A673 (cell line): ENCODE measurements at regions not wholly inside any gene's neighbourhood (a gene's known extent, or its start where the extent isn't known, plus 50 kb on each side); places are given as distances from the start of the nearest gene placed in this dataset.

ENCODE experiments used
- BruUV-seq: library from RNA; stranded (reverse); fragments of 400-500 nt; replicated peaks from 2 replicates; lab custom pipeline; 2021; lab: Mats Ljungman, UMichigan
- CTCF ChIA-PET: fragments of 300-600 bp; sonication (Branson Sonifier 250); formaldehyde crosslinking; loops from one replicate; lab custom pipeline; 2022; ENCODE audit warnings: antibody characterized with exemption; lab: Charles Lee
- POLR2A ChIA-PET: fragments of 300-600 bp; sonication (Branson Sonifier 250); formaldehyde crosslinking; loops from one replicate; lab custom pipeline; 2022; ENCODE audit warnings: antibody characterized with exemption; ENCODE audit not compliant: low non-redundant PET; lab: Charles Lee
- DNase-seq: peaks from one replicate; pipeline ENCODE4 v3.0.0-alpha.2; 2015; ENCODE audit warnings: low spot score
- H3K27ac ChIP-seq: fragments of 200-600 bp; sonication (generic); 2 replicates; pipeline ENCODE4 v1.5.1; 2016; ENCODE audit warnings: mixed run types, low read depth, mild to moderate bottlenecking, mixed read lengths, antibody characterized with exemption, low read length; ENCODE audit not compliant: poor library complexity, severe bottlenecking
- H3K27me3 ChIP-seq: fragments of 200-600 bp; sonication (generic); replicated peaks from 2 replicates; pipeline ENCODE4 v1.6.1; 2017; ENCODE audit warnings: mixed run types, low read depth, mild to moderate bottlenecking, mixed read lengths, antibody characterized with exemption, low read length; ENCODE audit not compliant: insufficient read depth, poor library complexity
- H3K36me3 ChIP-seq: fragments of 200-600 bp; sonication (generic); 2 replicates; pipeline ENCODE4 v1.6.1; 2016; ENCODE audit warnings: mixed run types, mild to moderate bottlenecking, mixed read lengths, antibody characterized with exemption, low read length; ENCODE audit not compliant: insufficient read depth, poor library complexity, severe bottlenecking
- H3K4me1 ChIP-seq: fragments of 200-600 bp; sonication (generic); 2 replicates; pipeline ENCODE4 v1.6.1; 2017; ENCODE audit warnings: mixed run types, mild to moderate bottlenecking, mixed read lengths, antibody characterized with exemption, low read length; ENCODE audit not compliant: insufficient read depth, poor library complexity, severe bottlenecking
- H3K4me3 ChIP-seq: fragments of 200-600 bp; sonication (generic); 2 replicates; pipeline ENCODE4 v1.5.1; 2016; ENCODE audit warnings: low read depth, mixed run types, mild to moderate bottlenecking, mixed read lengths, low read length; ENCODE audit not compliant: poor library complexity, severe bottlenecking
- H3K9me3 ChIP-seq: fragments of 200-600 bp; sonication (generic); 2 replicates; pipeline ENCODE4 v1.6.1; 2016; ENCODE audit warnings: mixed run types, low read depth, mild to moderate bottlenecking, mixed read lengths, antibody characterized with exemption, low read length; ENCODE audit not compliant: poor library complexity, severe bottlenecking
- CTCF ChIP-seq: fragments of 300-800, 200-600 bp; sonication (generic); conservative IDR thresholded peaks from 2 replicates; pipeline ENCODE4 v1.5.1; 2017; ENCODE audit warnings: low read depth, mild to moderate bottlenecking, antibody characterized with exemption, low read length, moderate library complexity, mixed read lengths
- EZH2 ChIP-seq: fragments of 200-600 bp; sonication (generic); IDR thresholded peaks from 2 replicates; pipeline ENCODE4 v1.6.1; 2017; ENCODE audit warnings: borderline replicate concordance, low read depth, mild to moderate bottlenecking, mixed read lengths, antibody characterized with exemption, low read length; ENCODE audit not compliant: poor library complexity, severe bottlenecking
- intact Hi-C: fragments of 100-400 bp; cut with micrococcal nuclease; formaldehyde crosslinking; loops from one replicate; pipeline ENCODE4 v1.10.0; 2022; ENCODE audit not compliant: unreplicated experiment

- BruUV-seq = no TSS peak
- POLR2A ChIA-PET = no interaction called here
- no peak overlapping the region for H3K27ac ChIP-seq
- no peaks in the 10 kb centered on the region for H3K36me3 ChIP-seq
- intact Hi-C loops = no loop called here
- no peak for DNase-seq
- peaks cover 17% of the 10 kb centered on the region for H3K27me3 ChIP-seq
- H3K9me3 ChIP-seq = no peaks in the 10 kb centered on the region
- TF ChIP-seq EZH2 (no peak), CTCF (no peak)
- H3K4me1 ChIP-seq = peaks cover under 1% of the 10 kb centered on the region
- no peak overlapping the region for H3K4me3 ChIP-seq
- CTCF ChIA-PET = no interaction called here
Observed at GRCh38 chr10:100693821-100694220, 51.6 kb upstream of the PAX2 start.
